ENCODE measurements at regions not wholly inside any gene's neighbourhood (a gene's known extent, or its start where the extent isn't known, plus 50 kb on each side); places are given as distances from the start of the nearest gene placed in this dataset.

GRCh38 chr7:156109988-156110387 lies 297.7 kb upstream of the SHH start:
- no peak for TF ChIP-seq CTCF (IDR thresholded peaks at IDR 0.05)
- ATAC-seq (ENCODE audit: low read depth): no peak
- Mint-ChIP-seq H3K27me3 (no peaks in the 10 kb centered on the region), H3K36me3 (ENCODE audit: low read depth) (no peaks in the 10 kb centered on the region), H3K4me3 (no peak overlapping the region), H3K27ac (no peak overlapping the region), H3K4me1 (no peaks in the 10 kb centered on the region), H3K9me3 (no peaks in the 10 kb centered on the region)
- intact Hi-C loops (cut with micrococcal nuclease): no loop called here
- no peak for DNase-seq
- ChIA-PET CTCF (no interaction called here), POLR2A (no interaction called here)

GRCh38 chr7:156109076-156109475 lies 296.8 kb upstream of the SHH start:
- Mint-ChIP-seq H3K4me3 (no peak overlapping the region), H3K4me1 (no peaks in the 10 kb centered on the region), H3K36me3 (ENCODE audit: low read depth) (no peaks in the 10 kb centered on the region), H3K9me3 (no peaks in the 10 kb centered on the region), H3K27me3 (no peaks in the 10 kb centered on the region), H3K27ac (no peak overlapping the region)
- no peak for TF ChIP-seq CTCF (IDR thresholded peaks at IDR 0.05)
- POLR2A ChIA-PET: no interaction called here
- intact Hi-C loops (cut with micrococcal nuclease): no loop called here
- ATAC-seq (ENCODE audit: low read depth) (no peak), DNase-seq (no peak)
- CTCF ChIA-PET: no interaction called here

- intact Hi-C loops (cut with micrococcal nuclease): no loop called here
- no peak for TF ChIP-seq CTCF (IDR thresholded peaks at IDR 0.05)
- ATAC-seq (ENCODE audit: low read depth): no peak
- Mint-ChIP-seq H3K36me3 (ENCODE audit: low read depth) (no peaks in the 10 kb centered on the region), H3K4me3 (no peak overlapping the region), H3K9me3 (no peaks in the 10 kb centered on the region), H3K27me3 (no peaks in the 10 kb centered on the region), H3K27ac (no peak overlapping the region), H3K4me1 (no peaks in the 10 kb centered on the region)
- ChIA-PET POLR2A (no interaction called here), CTCF (no interaction called here)
- DNase-seq: no peak
Measured at GRCh38 chr7:156107957-156108356, 295.7 kb upstream of the SHH start.

GRCh38 chr7:156106107-156106426 lies 293.8 kb upstream of the SHH start:
- TF ChIP-seq CTCF (IDR thresholded peaks at IDR 0.05): no peak
- no peaks in the 10 kb centered on the region for H3K4me1 Mint-ChIP-seq
- no peak for ATAC-seq (ENCODE audit: low read depth)
- no peak for DNase-seq
- POLR2A ChIA-PET: no interaction called here
- no peaks in the 10 kb centered on the region for H3K27me3 Mint-ChIP-seq
- intact Hi-C loops (cut with micrococcal nuclease): no loop called here
- no peak overlapping the region for H3K27ac Mint-ChIP-seq
- no peaks in the 10 kb centered on the region for H3K9me3 Mint-ChIP-seq
- CTCF ChIA-PET: no interaction called here
- H3K36me3 Mint-ChIP-seq (ENCODE audit: low read depth): no peaks in the 10 kb centered on the region
- H3K4me3 Mint-ChIP-seq: no peak overlapping the region

GRCh38 chr7:156105337-156106106 lies 293.3 kb upstream of the SHH start:
- POLR2A ChIA-PET: no interaction called here
- Mint-ChIP-seq H3K36me3 (ENCODE audit: low read depth) (no peaks in the 10 kb centered on the region), H3K27ac (no peak overlapping the region), H3K9me3 (no peaks in the 10 kb centered on the region), H3K4me1 (no peaks in the 10 kb centered on the region), H3K4me3 (no peak overlapping the region), H3K27me3 (no peaks in the 10 kb centered on the region)
- no peak for DNase-seq
- TF ChIP-seq CTCF (IDR thresholded peaks at IDR 0.05): no peak
- ATAC-seq (ENCODE audit: low read depth): no peak
- intact Hi-C loops (cut with micrococcal nuclease): no loop called here
- CTCF ChIA-PET: no interaction called here

Measured in activated B cell treated with CpG ODN at 0.5 μM for 24 hours (primary cell).